NCI-H774 (cell line): ENCODE measurements at regions not wholly inside any gene's neighbourhood (a gene's known extent, or its start where the extent isn't known, plus 50 kb on each side); places are given as distances from the start of the nearest gene placed in this dataset.

ENCODE experiments used
- DNase-seq: peaks from one replicate; lab custom pipeline; 2025; lab: John Stamatoyannopoulos, UW

DNA sequence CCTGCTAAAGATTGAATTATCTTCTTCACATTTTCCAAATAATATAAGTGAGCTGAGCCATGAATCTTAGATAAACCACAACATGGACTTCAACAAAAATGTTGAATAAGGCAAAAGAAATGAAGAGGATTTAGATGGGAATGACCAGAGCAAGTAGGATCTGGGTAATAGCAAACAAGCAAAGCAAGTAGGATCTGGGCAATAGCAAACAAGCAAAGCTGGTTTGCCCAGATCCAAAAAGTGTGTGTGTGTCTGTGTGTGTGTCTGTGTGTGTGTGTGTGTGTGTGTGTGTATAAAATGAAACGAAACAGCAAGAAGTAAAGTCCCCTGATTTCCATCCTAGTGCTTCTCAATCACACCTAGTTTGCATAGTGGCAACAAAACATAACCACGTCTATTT is 549.1 kb downstream of the RERGL start:
- DNase-seq, result no peak

DNA sequence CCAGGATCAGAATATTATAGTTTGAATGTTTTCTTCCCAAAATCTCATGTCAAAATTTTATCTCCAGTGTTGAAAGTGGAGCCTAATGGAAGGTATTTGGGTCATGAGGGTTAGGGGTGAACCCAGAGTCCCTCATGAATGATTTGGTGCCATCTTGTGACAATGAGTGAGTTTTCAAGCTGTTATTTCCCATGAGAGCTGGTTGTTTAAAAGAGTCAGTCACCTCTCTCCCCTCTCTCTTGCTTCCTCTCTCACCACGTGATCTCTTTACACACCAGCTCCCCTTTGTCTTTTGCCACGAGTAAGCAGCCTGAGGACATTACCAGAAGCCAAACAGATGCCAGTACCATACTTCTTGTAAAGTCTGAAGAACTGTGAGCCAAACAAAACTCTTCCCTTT is 561.6 kb downstream of the RERGL start:
- DNase-seq, result no peak

GRCh38 chr12:17527021-17527420 is 563.0 kb downstream of the RERGL start:
- no peak for DNase-seq

DNA sequence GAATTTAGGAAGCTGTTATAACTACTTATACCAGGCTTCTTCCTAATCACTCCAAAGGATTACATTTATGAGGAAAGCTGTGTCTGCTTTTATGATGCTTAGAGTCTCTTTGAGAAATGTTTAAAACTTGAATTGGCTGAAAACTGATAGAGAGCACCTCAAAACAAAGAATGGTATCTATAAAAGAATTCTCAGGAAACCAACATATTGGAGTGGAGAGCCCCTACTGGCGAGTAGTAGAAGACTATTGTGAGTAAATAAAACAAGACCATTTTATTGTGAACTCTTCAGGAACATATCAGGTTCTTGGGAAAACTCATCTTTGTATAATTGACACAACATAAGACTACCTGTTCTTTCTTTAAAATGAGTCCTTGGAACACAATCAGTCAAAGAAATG is 578.6 kb downstream of the RERGL start:
- no peak for DNase-seq

GRCh38 chr12:17507336-17507735 is 582.7 kb downstream of the RERGL start:
- DNase-seq, result no peak

DNA sequence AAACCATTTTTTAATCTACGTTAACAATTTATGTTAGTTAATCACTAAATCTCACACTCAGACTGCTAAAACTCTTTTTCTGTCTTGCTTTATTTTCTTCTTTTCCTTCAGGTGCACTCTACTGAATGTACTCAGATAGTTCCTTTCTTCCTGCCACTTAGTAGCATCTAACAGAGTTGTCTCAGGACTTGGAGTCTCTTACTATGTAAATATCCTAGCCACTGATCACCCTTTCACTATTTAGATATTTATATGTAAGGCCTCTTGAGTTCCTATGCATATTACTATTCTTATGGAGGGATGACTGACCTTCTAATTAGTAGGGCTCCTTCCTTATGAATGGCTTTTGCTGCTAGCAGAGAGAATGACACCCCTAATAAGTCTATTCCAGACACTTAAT is 586.3 kb downstream of the RERGL start:
- no peak for DNase-seq

DNA sequence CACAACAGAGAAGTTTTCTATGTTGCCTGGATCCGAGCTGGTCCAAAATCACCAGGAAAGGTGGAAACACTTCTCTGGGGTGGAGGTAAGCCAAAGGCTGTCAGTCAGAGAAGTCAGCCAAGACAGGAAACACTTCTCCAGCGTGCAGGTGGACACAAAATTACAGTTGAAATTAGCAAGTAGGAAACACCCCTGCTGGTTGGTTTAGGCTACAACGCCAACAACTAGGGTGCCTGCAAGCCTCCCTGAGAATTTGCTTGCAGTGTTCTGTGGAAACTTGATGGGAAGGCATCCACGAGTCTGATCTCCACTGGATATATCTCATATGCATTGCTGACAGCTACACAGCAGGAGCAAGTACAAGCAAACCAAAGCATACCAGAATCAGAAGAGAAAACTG is 600.5 kb downstream of the RERGL start:
- no peak for DNase-seq

DNA sequence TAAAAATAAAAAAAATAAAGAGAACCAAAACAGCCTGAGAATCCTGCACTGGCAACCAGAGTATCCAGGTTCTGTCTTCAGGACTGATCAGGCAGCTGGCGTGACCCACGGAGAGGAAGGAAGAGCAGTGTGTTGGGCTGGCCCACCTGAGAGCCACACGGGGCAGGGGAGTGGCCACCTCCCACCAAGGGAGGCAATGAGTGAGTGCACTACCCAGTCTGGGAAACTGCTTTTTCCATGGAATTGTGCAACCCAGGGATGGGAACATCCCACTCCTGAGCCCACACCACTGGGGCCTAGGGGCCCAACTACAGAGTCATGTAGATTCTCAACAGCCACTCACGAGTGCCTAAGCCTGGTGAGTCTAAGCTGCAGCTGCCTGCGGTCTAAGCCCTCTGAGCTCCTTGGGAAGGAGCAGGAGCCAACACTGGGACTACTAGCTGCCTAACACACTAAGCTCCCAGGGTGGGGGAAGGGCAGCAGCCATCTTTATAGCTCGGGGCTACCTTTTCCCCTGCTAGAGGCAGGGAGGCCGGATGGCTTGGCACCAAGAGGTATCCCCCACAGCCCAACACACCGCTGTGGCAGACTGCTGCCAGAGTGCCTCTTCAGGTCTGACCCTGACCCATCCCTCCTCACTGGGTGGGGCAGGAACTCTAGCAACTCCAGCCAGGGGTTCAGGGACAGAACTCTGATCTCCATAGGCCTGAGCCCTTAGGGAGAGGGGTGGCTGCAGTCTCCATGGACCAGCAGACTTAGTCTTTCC is 610.9 kb downstream of the RERGL start:
- no peak for DNase-seq

DNA sequence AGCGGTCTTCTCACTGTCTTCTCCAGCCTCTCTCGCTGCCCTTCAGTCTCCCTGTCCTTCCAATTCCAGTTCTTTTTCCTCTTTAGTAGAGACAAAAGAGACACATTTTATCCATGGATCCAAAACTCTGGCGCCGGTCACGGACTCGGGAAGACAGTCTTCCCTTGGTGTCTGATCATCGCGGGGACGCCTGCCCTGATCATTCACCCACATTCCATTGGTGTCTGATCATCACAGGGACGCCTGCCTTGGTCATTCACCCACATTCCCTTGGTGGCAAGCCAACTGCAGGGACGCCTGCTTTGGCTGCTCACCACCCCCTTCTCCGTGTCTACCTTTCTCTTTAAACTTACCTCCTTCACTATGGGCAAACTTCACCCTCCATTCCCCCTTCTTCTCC is 619.5 kb downstream of the RERGL start:
- no peak for DNase-seq

- DNase-seq, result no peak
Measured at GRCh38 chr12:17459214-17459613, 630.8 kb downstream of the RERGL start.

GRCh38 chr12:17456486-17456885 is 633.5 kb downstream of the RERGL start:
- no peak for DNase-seq

- no peak for DNase-seq
Measured at GRCh38 chr12:17438141-17438540, 651.9 kb downstream of the RERGL start.

- no peak for DNase-seq
Measured at GRCh38 chr12:17416748-17417147, 673.2 kb downstream of the RERGL start.

DNA sequence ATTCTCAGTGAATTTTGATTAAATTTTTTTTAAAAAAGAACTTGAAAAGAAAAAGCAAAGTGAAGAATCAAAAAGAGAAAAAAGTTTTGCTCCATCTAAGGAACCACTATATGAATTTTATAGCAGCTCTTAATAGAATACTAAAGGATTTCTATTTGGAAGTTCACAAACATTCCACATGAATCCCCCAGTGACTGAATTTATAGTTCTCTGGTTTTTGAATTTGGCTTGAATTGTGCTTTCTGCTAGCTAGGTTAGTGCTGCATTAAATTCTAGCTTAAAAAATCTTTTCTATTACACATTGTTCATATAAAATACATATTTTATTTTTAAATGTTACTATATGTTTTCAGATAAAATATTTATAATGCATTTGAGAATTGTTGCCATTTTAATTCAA is 675.4 kb downstream of the RERGL start:
- no peak for DNase-seq

GRCh38 chr12:17411662-17412061 is 678.3 kb downstream of the RERGL start:
- no peak for DNase-seq

- no peak for DNase-seq
Measured at GRCh38 chr12:17388679-17389078, 701.3 kb downstream of the RERGL start.

- DNase-seq, result no peak
Measured at GRCh38 chr12:17383321-17383720, 706.7 kb downstream of the RERGL start.

DNA sequence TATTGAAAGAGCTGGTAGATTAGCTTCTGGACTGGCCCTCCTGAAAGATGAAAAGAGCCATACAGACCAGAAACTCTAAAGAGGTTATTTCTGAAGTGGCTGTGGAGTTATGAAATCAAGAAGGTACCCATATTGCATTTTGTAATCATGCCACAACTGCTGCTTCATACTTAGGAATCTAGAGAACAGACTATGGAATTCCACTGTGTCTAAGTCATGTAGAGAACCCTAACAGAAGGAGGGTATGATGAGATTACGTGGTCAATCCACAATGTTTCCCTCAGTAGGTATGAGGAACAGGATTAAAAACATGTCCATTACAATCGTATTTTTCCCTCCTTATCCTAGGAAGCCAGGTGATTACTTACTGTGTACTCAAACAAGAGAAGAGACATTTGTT is 708.8 kb downstream of the RERGL start:
- no peak for DNase-seq

DNA sequence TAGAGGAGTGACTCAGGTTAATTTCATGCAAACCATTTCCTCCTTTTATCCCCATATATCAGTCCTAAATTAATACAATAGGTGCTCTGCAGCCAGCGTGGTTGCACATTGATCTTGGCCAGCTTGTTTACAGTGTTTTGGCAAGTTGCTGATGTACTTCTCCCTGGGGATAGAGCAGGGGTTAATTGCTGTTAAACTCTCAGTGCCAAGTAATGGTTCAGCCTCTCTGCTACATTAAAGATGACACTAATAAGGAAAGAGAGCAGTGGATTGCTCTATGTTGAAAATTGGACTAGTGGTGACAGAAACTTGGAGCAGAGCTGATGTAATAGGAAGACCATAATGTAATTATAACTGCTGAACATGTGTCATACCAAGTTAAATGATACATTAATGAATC is 717.5 kb downstream of the RERGL start:
- no peak for DNase-seq

DNA sequence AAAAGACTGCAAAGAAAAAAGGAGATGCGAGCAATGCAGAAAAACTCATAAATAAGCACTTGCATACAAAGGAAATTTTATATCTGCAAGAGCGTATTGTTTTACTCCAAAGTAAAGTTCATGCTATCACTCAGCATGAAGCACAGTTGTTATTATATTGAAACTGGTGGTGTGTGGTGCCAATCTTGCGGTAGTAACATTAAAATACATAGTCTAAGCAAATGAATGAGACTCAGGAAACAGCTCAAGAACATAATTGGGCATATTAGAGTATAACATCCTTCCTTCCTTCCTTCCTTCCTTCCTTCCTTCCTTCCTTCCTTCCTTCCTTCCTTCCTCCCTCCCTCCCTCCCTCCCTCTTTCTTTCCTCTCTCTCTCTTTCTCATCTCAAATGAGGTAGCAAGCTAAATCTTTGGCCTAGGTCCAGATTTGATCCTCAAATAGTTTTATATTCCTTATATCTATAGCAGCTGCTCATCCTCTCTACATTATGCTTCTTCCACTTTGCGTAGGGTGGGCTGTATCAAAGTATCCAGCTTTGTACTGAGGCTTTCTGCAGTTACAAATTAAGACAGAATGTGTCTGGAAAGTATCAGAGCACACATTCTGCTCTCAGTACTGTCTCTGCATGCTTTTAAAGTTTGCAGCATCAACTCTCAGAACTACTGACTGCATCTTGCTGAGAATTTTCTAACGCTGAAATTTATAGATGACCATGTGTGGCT is 718.3 kb downstream of the RERGL start:
- DNase-seq, result no peak

GRCh38 chr12:17370621-17371020 is 719.4 kb downstream of the RERGL start:
- no peak for DNase-seq

- no peak for DNase-seq
Measured at GRCh38 chr12:17369556-17369955, 720.4 kb downstream of the RERGL start.

DNA sequence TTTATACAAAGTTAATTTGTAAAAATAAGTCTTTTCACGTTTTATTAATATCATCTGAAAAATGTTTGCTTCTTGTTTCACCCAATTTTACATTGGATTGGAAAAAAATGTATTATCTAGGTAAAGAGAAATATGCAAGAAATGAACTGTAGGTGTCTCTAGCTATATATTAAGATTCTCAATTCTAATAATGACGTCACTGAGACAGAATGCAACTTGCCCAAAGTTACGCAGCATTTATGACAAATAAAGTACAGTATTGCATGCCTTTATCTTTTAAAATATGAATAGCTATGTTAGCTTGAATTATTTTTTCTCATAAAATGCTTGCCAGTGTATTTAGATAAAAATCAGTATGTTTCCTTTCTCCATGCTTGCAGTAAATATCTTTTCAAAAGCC is 728.8 kb downstream of the RERGL start:
- no peak for DNase-seq

DNA sequence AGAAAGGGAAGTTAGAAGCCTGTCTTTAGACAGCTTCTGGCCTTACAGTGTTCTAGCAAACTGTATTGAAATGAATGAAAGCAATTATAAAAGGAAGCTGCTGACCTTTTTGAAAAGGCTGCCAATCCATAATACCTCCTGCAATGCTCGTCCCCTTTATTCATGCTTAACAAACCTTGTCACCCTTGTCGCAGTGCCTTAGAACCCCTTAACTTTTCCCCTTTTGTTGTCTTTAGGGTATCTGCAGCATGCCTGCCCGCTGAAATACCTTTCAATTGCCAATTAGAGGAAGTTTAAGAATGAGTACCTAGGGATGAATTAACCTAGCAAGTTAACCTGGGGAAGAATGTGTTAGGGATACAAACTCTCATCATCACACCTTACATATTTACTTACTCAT is 731.2 kb downstream of the RERGL start:
- DNase-seq, result no peak
